ENCODE measurements at regions not wholly inside any gene's neighbourhood (a gene's known extent, or its start where the extent isn't known, plus 50 kb on each side); places are given as distances from the start of the nearest gene placed in this dataset.
"Not testable (repeated sequence)": the region's sequence is repeated elsewhere in the genome, so short reads cannot be mapped to it uniquely, and the experiment has no call there.

DNA sequence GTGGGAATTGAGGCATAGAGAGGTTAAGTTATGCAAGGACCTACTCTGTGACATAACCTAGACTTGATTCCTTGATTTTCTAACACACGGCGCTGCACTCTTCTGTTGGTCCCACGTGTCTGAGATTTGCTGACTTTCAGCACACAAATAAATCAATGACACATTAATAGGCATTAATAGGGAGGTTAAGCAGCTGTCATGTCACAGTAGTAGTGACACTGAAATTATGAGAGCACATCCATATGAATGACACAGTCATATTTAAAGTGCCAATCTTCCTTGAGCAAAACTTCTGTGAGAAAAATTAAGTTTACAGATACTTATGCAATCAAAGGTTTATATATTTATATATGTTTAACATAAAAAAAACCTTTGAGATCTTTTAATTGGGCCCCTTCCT is 805.4 kb upstream of the SORCS1 start:
- Histone ChIP-seq H3K9me2 (replicated peaks; ENCODE audit: low read depth, low read length) (no peaks in the 10 kb centered on the region), H3K4me1 (ENCODE audit: insufficient read depth, low read length, poor library complexity, severe bottlenecking) (no peaks in the 10 kb centered on the region), H3K36me3 (ENCODE audit: insufficient read depth, low read length) (no peaks in the 10 kb centered on the region), H3K9ac (ENCODE audit: low read depth, low read length, poor library complexity, severe bottlenecking) (no peak overlapping the region), H3K27me3 (ENCODE audit: insufficient read depth, low read length, poor library complexity, severe bottlenecking) (no peaks in the 10 kb centered on the region), H2AFZ (ENCODE audit: low read length) (no peak overlapping the region), H3K79me2 (ENCODE audit: insufficient read depth, low read length) (no peaks in the 10 kb centered on the region), H4K20me1 (ENCODE audit: insufficient read depth, low read length, poor library complexity, severe bottlenecking) (no peaks in the 10 kb centered on the region), H3K4me3 (ENCODE audit: low read length, poor library complexity, severe bottlenecking) (no peak overlapping the region), H3K4me2 (ENCODE audit: low read depth, low read length, poor library complexity, severe bottlenecking) (no peak overlapping the region), H3K9me3 (ENCODE audit: insufficient read depth, low read depth, low read length) (no peaks in the 10 kb centered on the region), H3F3A (ENCODE audit: low read depth) (no peaks in the 10 kb centered on the region)
- TF ChIP-seq CTCF (conservative IDR thresholded peaks at IDR 0.05; ENCODE audit: low read length) = no peak
- no peak for TF ChIP-seq EZH2phosphoT487 (IDR thresholded peaks at IDR 0.05; ENCODE audit: borderline replicate concordance)

GRCh38 chr10:107966826-107967225 is 802.3 kb upstream of the SORCS1 start:
- Histone ChIP-seq H3K4me2 (ENCODE audit: low read depth, low read length, poor library complexity, severe bottlenecking) (no peak overlapping the region), H3K9me3 (ENCODE audit: insufficient read depth, low read depth, low read length) (no peaks in the 10 kb centered on the region), H3K27me3 (ENCODE audit: insufficient read depth, low read length, poor library complexity, severe bottlenecking) (no peaks in the 10 kb centered on the region), H3F3A (ENCODE audit: low read depth) (no peaks in the 10 kb centered on the region), H3K79me2 (ENCODE audit: insufficient read depth, low read length) (no peaks in the 10 kb centered on the region), H3K36me3 (ENCODE audit: insufficient read depth, low read length) (no peaks in the 10 kb centered on the region), H3K9ac (ENCODE audit: low read depth, low read length, poor library complexity, severe bottlenecking) (no peak overlapping the region), H3K9me2 (replicated peaks; ENCODE audit: low read depth, low read length) (no peaks in the 10 kb centered on the region), H3K4me1 (ENCODE audit: insufficient read depth, low read length, poor library complexity, severe bottlenecking) (no peaks in the 10 kb centered on the region), H4K20me1 (ENCODE audit: insufficient read depth, low read length, poor library complexity, severe bottlenecking) (no peaks in the 10 kb centered on the region), H2AFZ (ENCODE audit: low read length) (no peak overlapping the region), H3K4me3 (ENCODE audit: low read length, poor library complexity, severe bottlenecking) (no peak overlapping the region)
- TF ChIP-seq CTCF (conservative IDR thresholded peaks at IDR 0.05; ENCODE audit: low read length) = no peak
- no peak for TF ChIP-seq EZH2phosphoT487 (IDR thresholded peaks at IDR 0.05; ENCODE audit: borderline replicate concordance)

DNA sequence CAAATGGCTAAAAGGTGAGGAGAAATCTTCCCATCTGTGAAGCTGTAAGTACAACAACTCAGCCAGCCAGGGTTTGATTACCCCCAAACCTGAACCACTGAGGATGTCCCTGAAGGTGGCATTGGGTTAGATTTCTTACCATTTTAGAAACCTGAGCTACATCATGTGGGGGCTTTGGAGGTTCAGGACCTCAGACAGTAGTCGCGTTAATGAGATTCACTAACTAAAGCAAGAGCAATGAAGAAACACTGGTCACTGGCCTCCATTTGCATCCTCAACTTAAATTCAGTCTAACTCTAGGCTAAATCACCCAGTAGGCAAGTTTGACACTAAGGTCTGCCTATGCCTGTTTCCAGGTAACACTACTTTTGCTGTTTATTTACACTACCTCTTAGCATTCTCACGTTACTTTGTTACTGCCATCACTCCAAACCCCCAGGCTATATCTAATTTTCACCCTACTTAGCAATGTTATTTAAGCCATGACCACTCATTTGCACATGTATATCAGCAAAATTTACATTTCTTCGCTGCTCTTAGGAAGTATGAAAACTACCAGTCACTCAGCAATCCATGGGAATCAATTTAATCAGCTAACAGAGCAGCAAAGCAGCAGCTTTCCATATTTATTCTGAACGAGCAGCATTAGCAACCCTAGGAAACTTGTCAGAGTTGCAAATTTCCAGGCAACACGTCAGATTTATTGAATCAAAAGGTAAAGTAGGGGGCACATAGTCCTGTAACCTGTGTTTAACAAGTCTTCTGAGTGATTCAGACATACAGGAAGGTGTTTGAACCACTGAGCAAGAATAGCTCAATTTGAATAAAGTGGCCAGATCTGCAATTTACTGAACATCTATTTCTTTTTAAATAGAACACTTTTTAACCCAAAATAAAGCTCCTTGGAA is 788.4 kb upstream of the SORCS1 start:
- Histone ChIP-seq H3K4me2 (ENCODE audit: low read depth, low read length, poor library complexity, severe bottlenecking) (no peak overlapping the region), H3F3A (ENCODE audit: low read depth) (no peaks in the 10 kb centered on the region), H3K4me3 (ENCODE audit: low read length, poor library complexity, severe bottlenecking) (no peak overlapping the region), H3K36me3 (ENCODE audit: insufficient read depth, low read length) (no peaks in the 10 kb centered on the region), H3K9me2 (replicated peaks; ENCODE audit: low read depth, low read length) (no peaks in the 10 kb centered on the region), H4K20me1 (ENCODE audit: insufficient read depth, low read length, poor library complexity, severe bottlenecking) (no peaks in the 10 kb centered on the region), H3K9ac (ENCODE audit: low read depth, low read length, poor library complexity, severe bottlenecking) (no peak overlapping the region), H3K79me2 (ENCODE audit: insufficient read depth, low read length) (no peaks in the 10 kb centered on the region), H3K9me3 (ENCODE audit: insufficient read depth, low read depth, low read length) (no peaks in the 10 kb centered on the region), H3K27me3 (ENCODE audit: insufficient read depth, low read length, poor library complexity, severe bottlenecking) (no peaks in the 10 kb centered on the region), H3K4me1 (ENCODE audit: insufficient read depth, low read length, poor library complexity, severe bottlenecking) (no peaks in the 10 kb centered on the region), H2AFZ (ENCODE audit: low read length) (no peak overlapping the region)
- TF ChIP-seq CTCF (conservative IDR thresholded peaks at IDR 0.05; ENCODE audit: low read length) (no peak), EZH2phosphoT487 (IDR thresholded peaks at IDR 0.05; ENCODE audit: borderline replicate concordance) (no peak)

DNA sequence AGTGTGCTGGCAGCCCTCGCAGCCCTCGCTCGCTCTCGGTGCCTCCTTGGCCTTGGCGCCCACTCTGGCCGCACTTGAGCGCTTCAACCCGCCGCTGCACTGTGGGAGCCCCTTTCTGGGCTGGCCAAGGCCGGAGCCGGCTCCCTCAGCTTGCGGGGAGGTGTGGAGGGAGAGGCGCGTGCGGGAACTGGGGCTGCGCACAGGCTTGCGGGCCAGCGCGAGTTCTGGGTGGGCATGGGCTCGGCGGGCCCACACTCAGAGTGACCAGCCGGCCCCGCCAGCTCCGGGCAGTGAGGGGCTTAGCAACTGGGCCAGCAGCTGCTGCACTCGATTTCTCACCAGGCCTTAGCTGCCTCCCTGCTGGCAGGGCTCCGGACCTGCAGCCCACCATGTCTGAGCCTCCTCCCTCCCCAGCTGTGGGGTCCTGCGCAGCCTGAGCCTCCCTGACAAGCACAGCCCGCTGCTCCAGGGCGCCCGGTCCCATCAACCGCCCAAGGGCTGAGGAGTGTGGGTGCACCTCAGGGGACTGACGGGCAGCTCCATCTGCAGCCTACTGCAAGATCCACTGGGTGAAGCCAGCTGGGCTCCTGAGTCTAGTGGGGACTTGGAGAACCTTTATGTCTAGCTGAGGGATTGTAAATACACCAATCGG is 786.0 kb upstream of the SORCS1 start:
- not testable (repeated sequence) for H3F3A ChIP-seq (ENCODE audit: low read depth); H4K20me1 ChIP-seq (ENCODE audit: insufficient read depth, low read length, poor library complexity, severe bottlenecking); H3K79me2 ChIP-seq (ENCODE audit: insufficient read depth, low read length); H3K9me3 ChIP-seq (ENCODE audit: insufficient read depth, low read depth, low read length); H3K9ac ChIP-seq (ENCODE audit: low read depth, low read length, poor library complexity, severe bottlenecking); H3K27me3 ChIP-seq (ENCODE audit: insufficient read depth, low read length, poor library complexity, severe bottlenecking); H3K4me3 ChIP-seq (ENCODE audit: low read length, poor library complexity, severe bottlenecking); H3K36me3 ChIP-seq (ENCODE audit: insufficient read depth, low read length); H3K4me2 ChIP-seq (ENCODE audit: low read depth, low read length, poor library complexity, severe bottlenecking); H2AFZ ChIP-seq (ENCODE audit: low read length); H3K4me1 ChIP-seq (ENCODE audit: insufficient read depth, low read length, poor library complexity, severe bottlenecking); H3K9me2 ChIP-seq (replicated peaks; ENCODE audit: low read depth, low read length)

Measured in Loucy (cell line).